SHP77 (cell line): ENCODE measurements at regions not wholly inside any gene's neighbourhood (a gene's known extent, or its start where the extent isn't known, plus 50 kb on each side); places are given as distances from the start of the nearest gene placed in this dataset.
A peak's percentile ranks its signal among the peaks of the same experiment; 100 is the strongest.
"Not testable (repeated sequence)": the region's sequence is repeated elsewhere in the genome, so short reads cannot be mapped to it uniquely, and the experiment has no call there.

ENCODE experiments used
- DNase-seq, 2 experiments: peaks; one replicate each; lab custom pipeline; 2025; lab: John Stamatoyannopoulos, UW

GRCh38 chr3:39558775-39559306, 91.4 kb downstream of the MOBP start:
- DNase-seq: no peak

GRCh38 chr3:39559543-39559942, 92.1 kb downstream of the MOBP start:
- DNase-seq: no peak

GRCh38 chr3:39568508-39568907, 101.0 kb downstream of the MOBP start:
- DNase-seq: no peak

- DNase-seq: no peak
Observed at GRCh38 chr3:39569095-39569494, 101.6 kb downstream of the MOBP start.

GRCh38 chr3:39573392-39573791, 105.9 kb downstream of the MOBP start:
- DNase-seq: peak; percentile 13

GRCh38 chr3:39577541-39577940, 110.1 kb downstream of the MOBP start:
- no peak for DNase-seq

- DNase-seq: not testable (repeated sequence)
Observed at GRCh38 chr3:39586215-39586614, 118.7 kb downstream of the MOBP start.

GRCh38 chr3:39587113-39587512, 119.6 kb downstream of the MOBP start:
- no peak for DNase-seq

- no peak for DNase-seq
Observed at GRCh38 chr3:39590806-39591205, 123.3 kb downstream of the MOBP start.

GRCh38 chr3:39592311-39593050, 125.0 kb downstream of the MOBP start:
- DNase-seq: no peak

- DNase-seq: no peak
Observed at GRCh38 chr3:39593341-39593740, 125.9 kb downstream of the MOBP start.

GRCh38 chr3:39601241-39601640, 133.8 kb downstream of the MOBP start:
- DNase-seq: no peak

GRCh38 chr3:39605837-39606236, 138.4 kb downstream of the MOBP start:
- DNase-seq: no peak

- DNase-seq: no peak
Observed at GRCh38 chr3:39626198-39626597, 158.7 kb downstream of the MOBP start.

GRCh38 chr3:39631136-39631535, 163.7 kb downstream of the MOBP start:
- no peak for DNase-seq

GRCh38 chr3:39637807-39638206, 170.3 kb downstream of the MOBP start:
- DNase-seq: no peak

GRCh38 chr3:39638301-39638700, 170.8 kb downstream of the MOBP start:
- DNase-seq: no peak

- no peak for DNase-seq
Observed at GRCh38 chr3:39639344-39640236, 169.8 kb upstream of the MYRIP start.

GRCh38 chr3:39641274-39641673, 168.1 kb upstream of the MYRIP start:
- DNase-seq: no peak

GRCh38 chr3:39644176-39644575, 165.2 kb upstream of the MYRIP start:
- DNase-seq: no peak

GRCh38 chr3:39651256-39651655, 158.2 kb upstream of the MYRIP start:
- DNase-seq: not testable (repeated sequence)

GRCh38 chr3:39651993-39652739, 157.2 kb upstream of the MYRIP start:
- DNase-seq: no peak
